ENCODE measurements at regions not wholly inside any gene's neighbourhood (a gene's known extent, or its start where the extent isn't known, plus 50 kb on each side); places are given as distances from the start of the nearest gene placed in this dataset.

DNA sequence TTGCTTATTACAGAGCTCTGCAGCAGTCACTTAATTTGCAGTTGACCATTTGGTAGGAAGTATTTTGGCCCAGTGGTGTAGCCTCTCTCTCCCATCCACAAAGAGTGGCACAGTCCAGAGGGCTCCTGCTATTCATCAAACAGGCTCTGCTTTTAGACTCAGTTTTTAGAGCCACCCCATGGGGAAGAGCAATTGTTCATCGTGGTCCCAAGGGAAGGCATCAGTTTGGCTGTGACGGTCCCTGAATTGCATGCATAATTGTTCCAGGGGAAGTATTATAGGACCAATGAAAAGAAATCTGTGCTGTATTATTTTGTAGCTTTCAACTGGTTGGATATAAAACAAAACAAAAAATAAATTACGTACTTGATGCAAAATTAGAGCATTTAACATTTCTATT, 799.0 kb downstream of the DACH1 start:
- no peak for DNase-seq (ENCODE audit: low spot score)

DNA sequence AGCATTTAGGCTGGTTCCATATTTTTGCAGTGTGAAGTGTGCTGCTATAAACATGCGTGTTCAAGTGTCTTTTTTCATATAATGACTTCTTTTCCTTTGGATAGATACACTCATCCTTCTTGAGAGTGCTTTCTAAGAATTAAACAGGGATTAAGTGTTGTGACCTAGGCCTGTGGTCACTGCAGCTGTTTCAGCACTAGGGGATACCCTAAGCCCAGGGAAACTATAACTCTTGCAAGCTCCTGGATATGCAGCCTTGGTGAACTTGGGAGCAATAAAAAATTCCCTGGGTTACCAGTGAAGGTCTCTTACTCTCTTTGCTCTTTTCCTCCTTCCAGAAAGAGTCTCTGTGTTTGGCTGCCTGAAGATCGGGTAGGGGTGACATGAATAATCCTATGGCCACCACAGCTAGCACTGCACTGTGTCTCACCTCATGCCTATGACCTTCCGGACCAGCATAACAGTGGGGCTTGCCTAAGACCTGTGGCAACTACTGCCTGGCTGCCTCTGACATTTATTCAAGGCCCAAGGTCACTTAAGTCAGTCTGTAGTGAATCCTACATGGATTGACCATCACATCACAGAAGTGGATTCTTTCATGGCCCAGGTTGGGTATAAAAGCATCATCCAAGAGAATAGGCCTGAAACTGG, 799.7 kb downstream of the DACH1 start:
- DNase-seq (ENCODE audit: low spot score) = no peak

DNA sequence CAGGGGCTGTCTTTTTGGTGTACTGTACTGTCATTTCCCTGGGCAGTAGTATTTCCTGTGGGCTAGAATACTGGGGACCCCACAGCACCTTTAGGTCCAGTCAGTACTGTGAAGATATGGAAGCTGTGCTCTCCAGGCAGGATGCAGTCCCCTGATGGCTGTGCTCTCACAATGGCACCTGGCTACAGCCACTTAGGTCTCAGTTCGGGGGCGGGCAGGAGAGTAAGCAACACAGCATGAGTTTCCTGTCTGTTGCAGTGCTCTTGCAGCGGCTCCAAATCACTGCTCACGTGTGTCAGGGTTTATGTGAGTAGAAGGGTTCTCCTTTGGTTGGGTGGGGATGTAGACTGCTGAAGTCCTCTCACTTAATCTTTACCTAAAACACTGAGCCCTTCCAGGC, 810.4 kb downstream of the DACH1 start:
- DNase-seq (ENCODE audit: low spot score) = no peak

DNA sequence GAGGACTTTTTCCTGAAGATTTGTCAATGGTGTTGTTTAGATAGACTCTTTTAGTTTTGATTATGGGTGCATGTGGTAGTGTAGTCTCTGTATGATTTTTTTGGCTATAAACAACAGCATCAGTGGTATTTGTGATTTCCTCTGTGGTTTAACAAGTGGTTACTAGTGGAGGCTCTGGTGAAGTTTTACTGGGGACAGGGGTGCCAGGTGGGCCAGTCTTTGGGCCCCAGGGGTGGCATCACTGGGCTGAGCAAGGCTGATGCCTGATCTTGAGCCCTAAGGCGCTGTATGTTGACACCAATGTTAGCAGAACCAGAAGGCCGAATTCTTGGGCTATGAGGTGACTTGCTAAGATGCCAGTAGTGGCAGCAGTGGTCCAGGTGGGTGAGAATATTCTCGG, 811.4 kb downstream of the DACH1 start:
- DNase-seq (ENCODE audit: low spot score) = no peak

DNA sequence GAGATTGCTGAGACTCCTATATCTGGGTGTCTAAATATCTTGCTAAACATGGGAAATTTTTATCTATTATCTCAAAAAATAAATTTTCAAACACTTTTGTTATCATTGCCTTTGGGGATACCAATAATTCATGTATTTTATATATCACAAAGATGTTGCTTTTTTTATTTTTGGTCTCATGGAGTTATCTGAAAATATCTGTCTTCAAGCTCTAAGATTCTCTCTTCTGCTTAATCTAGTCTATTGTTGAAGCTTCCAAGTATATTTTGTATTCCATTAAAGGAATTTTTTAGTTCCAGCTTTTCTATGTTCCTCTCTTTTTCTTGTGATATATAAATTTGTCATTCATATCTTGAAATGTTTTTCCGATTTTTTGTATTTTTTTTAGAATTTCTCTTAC, 812.0 kb downstream of the DACH1 start:
- DNase-seq (ENCODE audit: low spot score) = no peak

DNA sequence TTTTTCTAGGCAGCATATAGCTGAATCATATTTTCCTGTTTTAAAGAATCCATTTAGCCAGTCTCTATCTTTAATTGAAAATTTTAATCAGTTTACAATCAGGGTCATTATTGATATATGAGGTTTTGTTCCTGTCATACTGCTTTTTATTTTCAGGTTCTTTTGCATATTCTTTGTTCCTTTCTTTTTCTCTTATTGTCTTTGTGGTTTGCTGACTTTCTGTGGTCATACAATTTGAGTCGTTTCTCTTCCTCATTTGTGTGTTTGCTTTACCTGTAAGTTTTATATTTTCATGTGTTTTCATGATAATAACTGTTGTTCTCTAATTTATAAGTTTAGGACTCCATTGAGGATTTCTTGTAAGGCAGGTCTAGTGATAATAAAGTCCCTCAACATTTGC, 812.6 kb downstream of the DACH1 start:
- no peak for DNase-seq (ENCODE audit: low spot score)

DNA sequence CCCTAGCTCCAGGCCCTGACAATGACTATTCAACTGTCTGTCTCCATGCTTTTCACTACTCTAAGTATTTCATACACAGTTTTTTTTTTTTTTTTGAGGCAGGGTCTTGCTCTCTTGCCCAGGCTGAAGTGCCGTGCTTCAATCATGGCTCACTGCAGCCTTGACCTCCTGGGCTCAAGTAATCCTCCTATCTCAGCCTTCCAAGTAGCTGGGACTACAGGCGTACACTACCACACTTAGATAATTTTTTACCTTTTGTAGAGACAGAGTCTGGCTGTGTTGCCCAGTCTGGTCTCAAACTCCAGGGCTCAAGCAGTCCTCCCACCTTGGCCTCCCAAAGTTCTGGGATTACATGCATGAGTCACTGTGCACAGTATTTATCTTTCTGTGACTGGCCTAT, 815.4 kb downstream of the DACH1 start:
- no peak for DNase-seq (ENCODE audit: low spot score)

DNA sequence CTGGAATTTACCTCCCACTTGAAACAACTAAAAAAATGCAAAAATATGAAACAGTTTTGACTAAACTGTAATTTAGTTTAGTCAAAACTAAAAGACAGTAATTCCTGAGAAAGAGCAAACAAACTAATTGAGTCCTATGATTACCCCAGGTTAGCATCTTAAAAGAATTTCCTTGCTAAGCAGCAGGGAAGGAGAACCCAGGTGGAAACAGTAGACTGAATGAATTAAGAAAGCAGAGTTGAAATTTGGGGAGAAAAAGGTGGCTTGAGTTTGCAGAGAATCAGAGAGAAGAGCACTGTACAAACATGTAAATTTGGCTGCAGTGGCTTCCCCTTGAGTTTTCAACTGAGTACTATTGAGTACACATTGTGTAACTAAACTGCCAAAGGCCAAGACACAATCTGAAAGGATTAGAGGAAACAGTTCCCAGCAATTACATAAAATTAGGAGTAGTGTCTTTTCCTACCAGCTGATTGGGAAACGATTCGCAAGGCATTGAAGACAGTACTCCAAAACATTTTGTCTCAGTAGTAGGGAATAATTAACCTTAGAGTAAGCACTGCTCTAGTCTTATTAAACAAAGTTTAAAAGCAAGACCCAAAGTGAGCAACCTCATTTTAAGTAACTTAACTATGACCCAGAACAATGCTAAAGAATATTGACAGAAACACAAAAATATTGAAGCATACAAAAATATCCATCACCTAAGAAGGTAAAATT, 820.5 kb downstream of the DACH1 start:
- DNase-seq (ENCODE audit: low spot score) = no peak

DNA sequence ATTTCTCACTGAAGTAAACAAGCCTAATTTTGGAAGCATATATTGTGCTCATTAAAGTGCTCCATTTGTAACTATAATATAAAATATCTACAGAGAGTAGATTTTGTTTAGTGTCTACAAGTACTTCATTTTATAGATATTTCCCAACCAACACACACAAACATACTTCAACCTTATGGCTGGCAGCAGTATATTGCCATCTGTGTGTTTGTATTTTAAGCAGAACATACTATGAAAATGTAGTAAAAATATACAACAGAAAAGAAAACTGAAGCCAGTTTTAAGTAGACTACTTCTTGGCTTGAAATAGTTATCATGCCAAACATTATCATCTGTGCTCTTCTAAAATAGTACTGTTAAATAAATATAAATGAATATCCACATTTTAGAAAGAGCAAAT, 821.9 kb downstream of the DACH1 start:
- DNase-seq (ENCODE audit: low spot score) = no peak

DNA sequence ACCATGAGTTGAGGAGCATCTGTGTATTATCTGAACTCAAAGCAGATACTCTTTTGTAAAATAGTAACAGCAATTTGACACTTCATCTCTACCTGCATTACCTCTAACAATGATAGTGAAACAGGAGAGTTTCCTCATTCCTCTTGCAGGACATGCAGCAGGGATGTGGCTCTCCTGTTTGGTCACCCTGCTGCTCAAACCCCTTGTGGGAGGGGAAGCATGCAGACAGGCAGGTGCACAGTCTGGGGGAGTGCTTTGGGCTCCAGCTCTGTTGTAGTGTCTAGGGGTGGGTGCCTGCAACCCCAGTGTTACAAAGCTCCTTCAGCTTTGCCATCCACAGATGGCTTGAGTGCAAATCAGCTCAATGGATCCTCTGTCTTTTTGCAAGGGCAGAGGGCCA, 827.6 kb downstream of the DACH1 start:
- DNase-seq (ENCODE audit: low spot score) = no peak

DNA sequence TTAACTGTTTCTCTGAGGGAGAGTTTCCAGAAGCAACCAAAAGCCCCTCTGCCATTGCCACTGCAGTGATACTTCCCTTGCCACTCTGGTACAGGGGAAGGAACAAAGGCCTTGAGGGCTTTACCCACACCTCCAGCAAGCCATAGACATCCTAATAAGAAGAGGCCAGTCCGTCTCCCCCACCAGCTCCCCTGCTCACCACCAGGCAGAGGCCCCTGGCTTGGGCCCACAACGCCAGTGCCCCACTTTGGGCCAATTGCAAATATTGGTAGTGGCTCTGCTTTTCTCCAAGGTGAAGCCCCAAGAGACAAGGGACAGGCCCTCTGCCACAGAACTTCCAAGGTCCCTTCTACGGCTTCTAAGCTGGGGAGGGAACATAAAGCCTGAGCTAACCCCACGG, 833.0 kb downstream of the DACH1 start:
- DNase-seq (ENCODE audit: low spot score) = no peak

DNA sequence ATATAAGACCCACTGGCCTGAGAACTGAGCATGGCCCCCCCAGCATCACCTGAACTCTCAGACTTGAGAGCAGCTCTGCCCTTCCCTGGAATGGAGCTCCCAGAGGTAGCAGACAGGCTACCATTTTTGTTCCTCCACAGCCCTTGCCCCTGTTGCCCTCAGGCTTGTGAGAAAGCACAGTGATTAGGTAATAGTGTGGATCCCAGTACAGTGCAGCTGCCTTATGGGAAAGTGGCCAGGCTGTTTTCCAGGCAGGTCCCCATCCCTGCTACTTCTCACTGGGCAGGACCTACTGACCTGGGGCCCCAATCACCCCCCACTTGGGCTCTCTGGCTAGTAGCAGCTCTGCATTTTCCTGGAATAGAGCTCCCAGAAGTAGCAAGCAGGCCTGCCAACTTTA, 834.0 kb downstream of the DACH1 start:
- no peak for DNase-seq (ENCODE audit: low spot score)

DNA sequence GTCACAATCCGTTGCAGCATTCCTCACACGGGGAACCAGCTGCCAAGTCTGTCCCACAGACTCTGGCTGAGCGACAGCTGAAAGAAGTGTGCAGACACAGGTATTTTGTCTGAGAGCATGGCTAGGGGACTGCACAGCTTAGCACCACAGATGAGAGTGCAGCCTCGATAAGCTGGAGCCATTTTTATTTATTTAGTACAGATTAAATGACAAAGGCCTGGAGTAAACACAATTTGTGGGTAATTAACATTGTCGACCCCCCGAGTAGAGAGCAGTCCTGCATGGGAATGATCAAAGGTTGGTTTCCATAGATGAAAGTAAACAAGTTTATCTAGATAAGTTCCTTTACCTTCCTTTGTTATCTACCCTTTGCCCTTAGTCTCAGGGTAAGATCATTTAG, 836.2 kb downstream of the DACH1 start:
- DNase-seq (ENCODE audit: low spot score) = no peak

DNA sequence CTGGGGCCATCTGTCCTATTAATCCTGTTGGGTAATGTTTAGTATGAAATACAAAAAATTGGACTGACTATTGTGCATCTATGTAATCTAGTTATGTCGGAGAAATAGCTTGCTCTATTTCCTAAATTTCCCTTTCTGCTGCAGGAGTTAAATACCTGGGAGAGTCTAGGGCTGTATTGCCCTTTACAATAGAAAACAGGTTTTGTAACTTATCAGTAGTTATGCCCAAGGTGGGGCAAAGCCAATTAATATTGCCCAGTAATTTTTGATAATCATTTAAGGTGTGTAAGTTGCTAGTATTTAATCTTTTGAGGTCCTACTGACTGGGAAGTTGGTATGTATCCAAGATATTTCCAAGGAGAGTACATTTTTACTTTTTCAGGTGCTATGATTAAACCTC, 838.1 kb downstream of the DACH1 start:
- DNase-seq (ENCODE audit: low spot score) = no peak

DNA sequence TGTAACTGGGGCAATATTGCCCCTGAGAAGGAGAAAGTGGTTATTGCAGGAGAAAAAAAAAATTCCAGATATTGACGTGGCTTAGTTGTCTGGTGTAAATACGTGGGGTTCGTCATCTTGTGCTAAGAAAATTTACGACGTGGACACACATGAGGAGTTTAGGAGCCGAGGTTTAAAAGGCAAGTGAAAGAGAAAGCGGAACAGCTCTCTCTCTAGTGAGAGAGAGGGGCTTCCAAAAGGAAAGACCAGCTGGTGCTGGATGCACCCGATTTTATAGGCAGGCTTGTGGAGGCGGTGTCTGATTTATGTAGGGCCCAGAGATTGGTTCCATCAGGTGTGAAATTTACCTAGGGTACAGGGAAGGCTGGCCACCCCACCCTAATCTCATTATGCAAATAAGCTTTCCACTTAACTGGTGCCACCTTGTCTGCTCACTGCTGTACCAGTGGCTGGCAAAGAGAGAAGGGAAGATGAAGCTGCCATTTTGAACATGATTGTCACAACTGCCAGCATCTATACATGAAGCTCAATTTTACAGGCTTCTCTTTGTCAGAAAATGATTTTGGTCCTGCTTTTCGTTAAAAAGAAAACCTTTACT, 845.1 kb downstream of the DACH1 start:
- no peak for DNase-seq (ENCODE audit: low spot score)

DNA sequence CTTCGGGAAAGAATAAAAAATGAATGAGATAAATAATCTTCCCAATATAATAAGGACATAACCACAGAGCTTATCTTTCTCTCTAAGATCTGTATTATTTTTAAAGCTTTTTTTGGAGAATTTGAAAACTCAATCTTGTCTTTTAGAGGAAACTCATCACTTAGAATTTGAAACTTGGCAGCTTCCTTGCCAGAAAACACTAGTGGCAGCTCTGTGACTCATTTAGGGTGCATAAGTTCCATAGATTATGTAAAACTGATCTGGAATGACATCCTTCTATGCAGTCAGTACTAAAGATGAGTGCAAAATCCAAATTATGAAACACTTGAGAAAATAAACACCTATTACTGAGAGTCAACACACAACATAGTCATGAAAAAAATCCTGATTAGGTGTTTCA, 848.0 kb downstream of the DACH1 start:
- DNase-seq (ENCODE audit: low spot score) = no peak

DNA sequence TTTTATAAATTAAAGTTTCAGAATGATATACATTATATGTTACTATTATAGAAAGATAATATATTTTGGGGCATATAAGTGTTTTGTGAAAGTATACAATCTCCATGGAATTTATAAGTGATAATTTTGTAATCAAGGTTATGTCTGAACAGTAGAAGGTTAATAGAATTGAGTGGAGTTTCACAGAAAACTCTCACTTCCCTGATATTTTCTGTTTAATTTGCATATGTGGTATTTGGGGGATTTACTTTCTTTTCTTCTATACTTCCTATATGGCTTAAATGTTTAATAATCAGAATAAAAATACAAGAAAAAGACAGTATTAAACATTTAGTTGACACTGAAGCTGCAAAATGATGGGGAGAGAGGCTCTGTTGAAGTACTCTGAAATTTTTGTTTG, 848.5 kb downstream of the DACH1 start:
- no peak for DNase-seq (ENCODE audit: low spot score)

DNA sequence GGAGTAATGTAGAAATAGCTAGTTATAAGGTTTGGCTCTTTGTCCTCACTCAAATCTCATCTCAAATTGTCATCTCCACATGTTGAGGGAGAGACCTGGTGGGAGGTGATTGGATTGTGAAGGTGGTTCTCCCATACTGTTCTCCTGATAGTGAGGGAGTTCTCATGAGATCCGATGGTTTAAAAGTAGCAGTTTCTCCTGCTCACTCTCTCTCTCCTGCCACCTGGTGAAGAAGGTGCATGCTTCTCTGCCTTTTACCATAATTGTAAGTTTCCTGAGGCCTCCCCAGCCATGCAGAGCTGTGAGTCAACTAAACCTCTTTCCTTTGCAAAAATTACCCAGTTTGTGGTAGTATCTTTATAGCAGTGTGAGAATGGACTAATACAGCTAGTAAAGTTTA, 849.4 kb downstream of the DACH1 start:
- DNase-seq (ENCODE audit: low spot score) = no peak

DNA sequence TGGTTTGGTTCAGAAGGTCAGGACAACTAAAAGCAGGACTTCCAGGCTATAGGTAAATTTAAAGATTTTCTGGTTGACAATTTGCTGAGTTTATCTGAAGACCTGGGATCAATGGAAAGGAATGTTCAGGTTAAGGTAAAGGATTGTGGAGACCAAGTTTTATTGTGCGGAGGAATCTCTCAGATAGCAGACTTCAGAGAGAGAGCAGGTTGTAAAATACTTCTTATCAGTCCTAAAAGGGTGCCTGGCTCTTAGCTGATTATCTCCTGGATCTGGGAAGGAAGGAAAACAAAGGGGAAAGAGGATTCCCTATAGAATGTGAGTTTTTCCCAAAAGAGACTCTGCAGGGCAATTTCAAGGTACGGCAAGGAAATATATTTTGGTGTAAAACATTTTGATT, 851.5 kb downstream of the DACH1 start:
- no peak for DNase-seq (ENCODE audit: low spot score)

DNA sequence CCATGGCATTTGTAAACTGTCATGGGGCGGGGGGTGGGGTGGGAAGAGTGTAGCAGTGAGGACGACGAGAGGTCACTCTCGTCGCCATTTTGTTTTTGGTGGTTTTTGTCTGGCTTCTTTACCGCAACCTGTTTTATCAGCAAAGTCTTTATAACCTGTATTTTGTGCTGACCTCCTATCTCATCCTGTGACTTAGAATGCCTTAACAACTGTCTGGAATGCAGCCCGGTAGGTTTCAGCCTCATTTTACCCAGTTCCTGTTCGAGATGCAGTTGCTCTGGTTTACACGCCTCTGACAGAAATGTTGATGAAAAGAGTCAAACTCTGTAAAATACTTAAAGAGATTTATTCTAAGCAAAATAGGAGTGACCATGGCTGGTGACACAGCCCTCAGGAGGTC, 852.0 kb downstream of the DACH1 start:
- no peak for DNase-seq (ENCODE audit: low spot score)

DNA sequence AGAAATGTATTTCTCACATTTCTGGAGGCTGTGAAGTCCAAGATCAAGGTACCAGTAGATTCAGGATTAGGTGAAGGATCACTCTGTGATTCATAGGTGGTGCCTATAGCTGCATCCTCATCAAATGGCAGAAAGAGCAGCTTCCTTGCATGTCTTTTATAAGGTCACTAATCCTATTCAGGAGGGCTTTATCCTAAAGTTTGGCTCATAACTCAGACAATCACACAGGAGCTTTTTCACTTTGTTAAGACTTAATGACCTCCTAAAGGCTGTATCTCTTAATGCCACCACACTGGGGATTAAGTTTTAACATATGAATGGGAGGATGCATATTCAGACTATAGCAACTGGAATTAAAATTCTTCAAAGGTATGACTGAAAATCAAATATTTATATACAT, 861.1 kb downstream of the DACH1 start:
- no peak for DNase-seq (ENCODE audit: low spot score)

DNA sequence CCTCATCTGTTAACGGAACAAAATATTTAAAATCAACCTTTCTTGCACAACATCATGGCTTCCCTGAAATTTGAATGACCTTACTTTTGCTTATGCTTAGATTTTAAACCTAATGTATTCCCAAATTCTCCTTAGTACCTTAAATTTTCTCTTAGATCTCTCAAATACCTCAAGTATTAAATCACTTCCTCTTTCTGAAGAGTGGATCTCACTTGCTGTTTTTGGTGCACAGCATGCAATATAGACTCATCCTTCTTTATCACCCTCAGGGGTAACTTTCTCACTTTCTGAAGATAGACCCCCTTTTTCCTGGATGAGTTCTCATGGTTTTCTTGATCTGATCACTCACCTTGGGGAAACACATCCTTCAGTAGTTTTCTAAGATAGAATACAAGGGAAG, 871.7 kb downstream of the DACH1 start:
- no peak for DNase-seq (ENCODE audit: low spot score)

DNA sequence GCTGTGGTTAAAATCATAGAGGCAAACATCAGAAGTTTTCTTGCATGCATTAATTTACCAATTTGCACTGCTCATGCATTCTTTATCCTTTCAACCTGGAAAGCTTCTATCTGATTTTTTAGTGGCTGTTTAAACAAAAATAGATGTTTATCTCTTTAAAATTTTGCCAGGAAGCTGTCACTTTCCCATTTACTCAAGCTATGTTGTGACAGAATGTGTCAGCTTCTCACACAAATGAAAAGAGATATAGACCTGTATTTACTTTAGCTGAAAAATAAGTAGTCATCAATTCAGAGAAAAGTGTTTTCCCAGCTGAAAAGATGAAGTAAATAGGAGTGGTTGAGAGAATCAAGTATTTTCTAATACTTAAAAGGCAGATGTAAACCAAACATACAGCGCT, 872.8 kb downstream of the DACH1 start:
- no peak for DNase-seq (ENCODE audit: low spot score)

DNA sequence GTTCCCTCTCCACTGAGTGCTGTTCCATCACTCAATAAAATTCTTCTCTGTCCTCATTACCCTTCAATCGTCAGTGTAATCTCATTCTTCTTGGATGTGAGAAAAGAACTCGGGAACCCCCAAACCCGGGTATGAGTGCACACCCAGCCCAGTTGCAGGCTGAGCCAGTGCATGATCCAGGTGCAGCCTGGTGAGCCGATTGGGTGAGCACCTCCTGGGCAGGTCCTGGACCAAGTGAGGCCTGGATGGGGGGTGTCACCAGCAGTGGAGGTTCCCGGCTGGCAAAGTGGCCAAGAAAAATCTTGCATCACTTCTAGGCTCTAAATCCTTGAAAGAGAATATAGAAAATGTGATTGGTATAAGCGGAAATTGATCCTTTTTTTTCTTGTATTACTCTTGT, 878.8 kb upstream of the KLHL1 start:
- DNase-seq (ENCODE audit: low spot score) = no peak
